ENCODE measurements at regions not wholly inside any gene's neighbourhood (a gene's known extent, or its start where the extent isn't known, plus 50 kb on each side); places are given as distances from the start of the nearest gene placed in this dataset.

- Histone ChIP-seq H3K9me2 (replicated peaks; ENCODE audit: low read depth, low read length) (no peaks in the 10 kb centered on the region), H3K9me3 (ENCODE audit: insufficient read depth, low read depth, low read length) (no peaks in the 10 kb centered on the region), H3K36me3 (ENCODE audit: insufficient read depth, low read length) (no peaks in the 10 kb centered on the region), H3K9ac (ENCODE audit: low read depth, low read length, poor library complexity, severe bottlenecking) (no peak overlapping the region), H3K4me1 (ENCODE audit: insufficient read depth, low read length, poor library complexity, severe bottlenecking) (no peaks in the 10 kb centered on the region), H4K20me1 (ENCODE audit: insufficient read depth, low read length, poor library complexity, severe bottlenecking) (no peaks in the 10 kb centered on the region), H3K4me2 (ENCODE audit: low read depth, low read length, poor library complexity, severe bottlenecking) (no peak overlapping the region), H3K4me3 (ENCODE audit: low read length, poor library complexity, severe bottlenecking) (no peak overlapping the region), H3F3A (ENCODE audit: low read depth) (no peaks in the 10 kb centered on the region), H3K27me3 (ENCODE audit: insufficient read depth, low read length, poor library complexity, severe bottlenecking) (no peaks in the 10 kb centered on the region), H3K79me2 (ENCODE audit: insufficient read depth, low read length) (no peaks in the 10 kb centered on the region), H2AFZ (ENCODE audit: low read length) (no peak overlapping the region)
- no peak for TF ChIP-seq EZH2phosphoT487 (IDR thresholded peaks at IDR 0.05; ENCODE audit: borderline replicate concordance)
- TF ChIP-seq CTCF (conservative IDR thresholded peaks at IDR 0.05; ENCODE audit: low read length) = no peak
Observed at GRCh38 chr18:24763765-24764513, 303.5 kb downstream of the HRH4 start.

GRCh38 chr18:24764766-24765165 is 304.3 kb downstream of the HRH4 start:
- Histone ChIP-seq H4K20me1 (ENCODE audit: insufficient read depth, low read length, poor library complexity, severe bottlenecking) (no peaks in the 10 kb centered on the region), H3F3A (ENCODE audit: low read depth) (no peaks in the 10 kb centered on the region), H3K9ac (ENCODE audit: low read depth, low read length, poor library complexity, severe bottlenecking) (no peak overlapping the region), H3K4me1 (ENCODE audit: insufficient read depth, low read length, poor library complexity, severe bottlenecking) (no peaks in the 10 kb centered on the region), H3K36me3 (ENCODE audit: insufficient read depth, low read length) (no peaks in the 10 kb centered on the region), H3K79me2 (ENCODE audit: insufficient read depth, low read length) (no peaks in the 10 kb centered on the region), H3K9me3 (ENCODE audit: insufficient read depth, low read depth, low read length) (no peaks in the 10 kb centered on the region), H2AFZ (ENCODE audit: low read length) (no peak overlapping the region), H3K27me3 (ENCODE audit: insufficient read depth, low read length, poor library complexity, severe bottlenecking) (no peaks in the 10 kb centered on the region), H3K4me3 (ENCODE audit: low read length, poor library complexity, severe bottlenecking) (no peak overlapping the region), H3K9me2 (replicated peaks; ENCODE audit: low read depth, low read length) (no peaks in the 10 kb centered on the region), H3K4me2 (ENCODE audit: low read depth, low read length, poor library complexity, severe bottlenecking) (no peak overlapping the region)
- TF ChIP-seq EZH2phosphoT487 (IDR thresholded peaks at IDR 0.05; ENCODE audit: borderline replicate concordance) = no peak
- TF ChIP-seq CTCF (conservative IDR thresholded peaks at IDR 0.05; ENCODE audit: low read length) = no peak

- Histone ChIP-seq H3K4me1 (ENCODE audit: insufficient read depth, low read length, poor library complexity, severe bottlenecking) (no peaks in the 10 kb centered on the region), H3F3A (ENCODE audit: low read depth) (no peaks in the 10 kb centered on the region), H4K20me1 (ENCODE audit: insufficient read depth, low read length, poor library complexity, severe bottlenecking) (no peaks in the 10 kb centered on the region), H3K79me2 (ENCODE audit: insufficient read depth, low read length) (no peaks in the 10 kb centered on the region), H2AFZ (ENCODE audit: low read length) (no peak overlapping the region), H3K9ac (ENCODE audit: low read depth, low read length, poor library complexity, severe bottlenecking) (no peak overlapping the region), H3K9me3 (ENCODE audit: insufficient read depth, low read depth, low read length) (no peaks in the 10 kb centered on the region), H3K4me2 (ENCODE audit: low read depth, low read length, poor library complexity, severe bottlenecking) (no peak overlapping the region), H3K4me3 (ENCODE audit: low read length, poor library complexity, severe bottlenecking) (no peak overlapping the region), H3K27me3 (ENCODE audit: insufficient read depth, low read length, poor library complexity, severe bottlenecking) (no peaks in the 10 kb centered on the region), H3K9me2 (replicated peaks; ENCODE audit: low read depth, low read length) (no peaks in the 10 kb centered on the region), H3K36me3 (ENCODE audit: insufficient read depth, low read length) (no peaks in the 10 kb centered on the region)
- TF ChIP-seq EZH2phosphoT487 (IDR thresholded peaks at IDR 0.05; ENCODE audit: borderline replicate concordance) (no peak), CTCF (conservative IDR thresholded peaks at IDR 0.05; ENCODE audit: low read length) (no peak)
Observed at GRCh38 chr18:24766376-24766775, 305.9 kb downstream of the HRH4 start.

All from Loucy (cell line).